T-cell (primary cell): ENCODE measurements at regions not wholly inside any gene's neighbourhood (a gene's known extent, or its start where the extent isn't known, plus 50 kb on each side); places are given as distances from the start of the nearest gene placed in this dataset.
"Not testable (repeated sequence)": the region's sequence is repeated elsewhere in the genome, so short reads cannot be mapped to it uniquely, and the experiment has no call there.

ENCODE experiments used
- ATAC-seq, 4 experiments: fragments of 200-7000 bp in 3 of 4; fragments of 150-1000 bp in 1 of 4; cut with Tn5 transposase; replicated peaks in 1 of 4; 1 replicate in 3 of 4; 2 replicates in 1 of 4; pipeline ENCODE4 v1.10.0; 2021; ENCODE audit warnings: moderate library complexity in 3 of 4, mild to moderate bottlenecking in 2 of 4, moderate number of reproducible peaks in 1 of 4
- CTCF ChIA-PET, 2 donors: fragments of 300-600 bp; sonication (Branson Sonifier 250); formaldehyde crosslinking; loops; one replicate each; lab custom pipeline; 2022; ENCODE audit warnings: antibody characterized with exemption in 2 of 2; lab: Charles Lee
- POLR2A ChIA-PET, 2 donors: fragments of 300-600 bp; sonication (Branson Sonifier 250); formaldehyde crosslinking; loops; one replicate each; lab custom pipeline; 2022; ENCODE audit warnings: antibody characterized with exemption in 2 of 2; lab: Charles Lee
- DNase-seq, 35 experiments: peaks; one replicate each; pipeline versions ENCODE4 v3.0.0 to v3.0.0-alpha.2; 2013 to 2023
- H3K27ac ChIP-seq: one replicate; pipeline ENCODE4 v1.5.1; 2013; ENCODE audit warnings: low read length
- H3K27me3 ChIP-seq, 2 experiments: replicated peaks in 1 of 2; 1 replicate in 1 of 2; 2 replicates in 1 of 2; pipeline versions ENCODE4 v1.6.1 to v1.7.0; 2013; ENCODE audit warnings: low read length in 1 of 2, mixed read lengths in 1 of 2; ENCODE audit not compliant: control insufficient read depth in 2 of 2, insufficient read depth in 2 of 2; ENCODE audit errors: extremely low read depth in 1 of 2
- H3K36me3 ChIP-seq, 2 donors: 1 replicate in 1 of 2; 2 replicates in 1 of 2; pipeline versions ENCODE4 v1.6.1 to v1.7.0; 2013; ENCODE audit warnings: low read length in 1 of 2; ENCODE audit not compliant: control insufficient read depth in 2 of 2, insufficient read depth in 1 of 2; ENCODE audit errors: extremely low read depth in 1 of 2
- H3K4me1 ChIP-seq, 2 experiments: 1 replicate in 1 of 2; 2 replicates in 1 of 2; pipeline versions ENCODE4 v1.6.1 to v1.7.0; 2013; ENCODE audit warnings: low read length in 2 of 2, mixed read lengths in 1 of 2; ENCODE audit not compliant: insufficient read depth in 2 of 2, control insufficient read depth in 1 of 2; ENCODE audit errors: extremely low read depth in 1 of 2
- H3K4me3 ChIP-seq, 2 donors: 1 replicate in 1 of 2; 2 replicates in 1 of 2; pipeline versions ENCODE4 v1.5.1 to v1.7.0; 2013; ENCODE audit warnings: mild to moderate bottlenecking in 2 of 2, low read length in 1 of 2, moderate library complexity in 1 of 2; ENCODE audit not compliant: control insufficient read depth in 1 of 2; ENCODE audit errors: extremely low read depth in 1 of 2
- H3K9me3 ChIP-seq: 2 replicates; pipeline ENCODE4 v1.7.0; 2013
- H3K27ac Mint-ChIP-seq, 2 donors: one replicate each; pipeline ENCODE4 v1.8.0; 2020 to 2021; ENCODE audit warnings: mild to moderate bottlenecking in 2 of 2, mixed read lengths in 2 of 2
- H3K27me3 Mint-ChIP-seq, 2 donors: one replicate each; pipeline ENCODE4 v1.8.0; 2021 to 2022; ENCODE audit warnings: mixed read lengths in 2 of 2
- H3K36me3 Mint-ChIP-seq: one replicate; pipeline ENCODE4 v1.8.0; 2021; ENCODE audit warnings: mixed read lengths
- H3K4me1 Mint-ChIP-seq, 3 donors: one replicate each; pipeline ENCODE4 v1.8.0; 2020 to 2022; ENCODE audit warnings: mixed read lengths in 3 of 3, mild to moderate bottlenecking in 1 of 3
- H3K4me3 Mint-ChIP-seq, 3 donors: one replicate each; pipeline ENCODE4 v1.8.0; 2020 to 2022; ENCODE audit warnings: mild to moderate bottlenecking in 3 of 3, mixed read lengths in 3 of 3, moderate library complexity in 3 of 3
- H3K9me3 Mint-ChIP-seq, 3 donors: one replicate each; pipeline ENCODE4 v1.8.0; 2020 to 2022; ENCODE audit warnings: mixed read lengths in 3 of 3
- WGBS: methylation state at CpG from one replicate; pipeline ENCODE4 v1.1.5; 2013; ENCODE audit warnings: missing lambda C conversion rate; ENCODE audit not compliant: insufficient coverage; 5-methylcytosine and 5-hydroxymethylcytosine counted together

GRCh38 chr2:87424763-87425154 is 323.1 kb upstream of the PLGLB2 start:
- DNase-seq, H3K9me3 Mint-ChIP-seq, H3K36me3 Mint-ChIP-seq, ATAC-seq, H3K27me3 ChIP-seq, POLR2A ChIA-PET, H3K27me3 Mint-ChIP-seq, H3K27ac Mint-ChIP-seq, H3K9me3 ChIP-seq, H3K4me3 ChIP-seq, H3K4me1 Mint-ChIP-seq, H3K36me3 ChIP-seq, H3K4me1 ChIP-seq, H3K4me3 Mint-ChIP-seq, CTCF ChIA-PET, H3K27ac ChIP-seq: not testable (repeated sequence)
- WGBS, result no CpG with 5 or more reads among the region's 1 CpG

- DNase-seq, H3K27me3 ChIP-seq, CTCF ChIA-PET, H3K27ac Mint-ChIP-seq, H3K9me3 ChIP-seq, H3K27ac ChIP-seq, H3K4me3 Mint-ChIP-seq, H3K4me1 ChIP-seq, H3K4me3 ChIP-seq, POLR2A ChIA-PET, H3K27me3 Mint-ChIP-seq, H3K36me3 Mint-ChIP-seq, H3K9me3 Mint-ChIP-seq, H3K36me3 ChIP-seq, ATAC-seq, H3K4me1 Mint-ChIP-seq: not testable (repeated sequence)
- WGBS, result 81% methylated on average over 3 of the region's 3 CpGs
These were observed 322.7 kb upstream of the PLGLB2 start for GRCh38 chr2:87425191-87425590.

- H3K9me3 Mint-ChIP-seq, H3K27ac ChIP-seq, H3K27ac Mint-ChIP-seq, DNase-seq, H3K27me3 ChIP-seq, H3K4me1 Mint-ChIP-seq, CTCF ChIA-PET, H3K9me3 ChIP-seq, POLR2A ChIA-PET, ATAC-seq, H3K36me3 ChIP-seq, H3K4me1 ChIP-seq, H3K36me3 Mint-ChIP-seq, H3K4me3 Mint-ChIP-seq, H3K27me3 Mint-ChIP-seq, H3K4me3 ChIP-seq: not testable (repeated sequence)
- WGBS, result 84% methylated on average over 3 of the region's 3 CpGs
These were observed 322.2 kb upstream of the PLGLB2 start for GRCh38 chr2:87425717-87426116.

- H3K4me1 Mint-ChIP-seq, ATAC-seq, H3K27ac ChIP-seq, H3K9me3 Mint-ChIP-seq, H3K27ac Mint-ChIP-seq, H3K9me3 ChIP-seq, H3K4me1 ChIP-seq, CTCF ChIA-PET, POLR2A ChIA-PET, DNase-seq, H3K27me3 ChIP-seq, H3K4me3 ChIP-seq, H3K27me3 Mint-ChIP-seq, H3K36me3 Mint-ChIP-seq, H3K4me3 Mint-ChIP-seq, H3K36me3 ChIP-seq: not testable (repeated sequence)
- WGBS, result no CpG with 5 or more reads among the region's 2 CpGs
These were observed 319.3 kb upstream of the PLGLB2 start for GRCh38 chr2:87428452-87429130.

- WGBS, result 83% methylated on average over 1 of the region's 9 CpGs
- DNase-seq, H3K4me3 ChIP-seq, CTCF ChIA-PET, H3K27me3 ChIP-seq, H3K4me1 ChIP-seq, H3K27ac ChIP-seq, H3K9me3 Mint-ChIP-seq, POLR2A ChIA-PET, H3K36me3 Mint-ChIP-seq, H3K4me3 Mint-ChIP-seq, H3K27me3 Mint-ChIP-seq, H3K36me3 ChIP-seq, H3K4me1 Mint-ChIP-seq, ATAC-seq, H3K27ac Mint-ChIP-seq, H3K9me3 ChIP-seq: not testable (repeated sequence)
These were observed 318.5 kb upstream of the PLGLB2 start for GRCh38 chr2:87429206-87429930.

- H3K4me1 ChIP-seq, DNase-seq, H3K36me3 Mint-ChIP-seq, CTCF ChIA-PET, H3K4me3 ChIP-seq, H3K9me3 Mint-ChIP-seq, H3K36me3 ChIP-seq, H3K27ac Mint-ChIP-seq, H3K27me3 ChIP-seq, H3K27me3 Mint-ChIP-seq, H3K4me3 Mint-ChIP-seq, H3K9me3 ChIP-seq, ATAC-seq, H3K27ac ChIP-seq, H3K4me1 Mint-ChIP-seq, POLR2A ChIA-PET: not testable (repeated sequence)
- no CpG with 5 or more reads among the region's 4 CpGs for WGBS
These were observed 318.0 kb upstream of the PLGLB2 start for GRCh38 chr2:87429931-87430275.

GRCh38 chr2:87431051-87431450 is 316.8 kb upstream of the PLGLB2 start:
- H3K27me3 ChIP-seq, H3K27ac Mint-ChIP-seq, H3K9me3 Mint-ChIP-seq, H3K4me1 Mint-ChIP-seq, DNase-seq, H3K27ac ChIP-seq, POLR2A ChIA-PET, H3K27me3 Mint-ChIP-seq, H3K4me3 ChIP-seq, H3K9me3 ChIP-seq, CTCF ChIA-PET, H3K4me1 ChIP-seq, H3K4me3 Mint-ChIP-seq, H3K36me3 ChIP-seq, H3K36me3 Mint-ChIP-seq, ATAC-seq: not testable (repeated sequence)
- WGBS, result no CpG with 5 or more reads among the region's 2 CpGs
